ENCODE measurements at regions not wholly inside any gene's neighbourhood (a gene's known extent, or its start where the extent isn't known, plus 50 kb on each side); places are given as distances from the start of the nearest gene placed in this dataset.

DNA sequence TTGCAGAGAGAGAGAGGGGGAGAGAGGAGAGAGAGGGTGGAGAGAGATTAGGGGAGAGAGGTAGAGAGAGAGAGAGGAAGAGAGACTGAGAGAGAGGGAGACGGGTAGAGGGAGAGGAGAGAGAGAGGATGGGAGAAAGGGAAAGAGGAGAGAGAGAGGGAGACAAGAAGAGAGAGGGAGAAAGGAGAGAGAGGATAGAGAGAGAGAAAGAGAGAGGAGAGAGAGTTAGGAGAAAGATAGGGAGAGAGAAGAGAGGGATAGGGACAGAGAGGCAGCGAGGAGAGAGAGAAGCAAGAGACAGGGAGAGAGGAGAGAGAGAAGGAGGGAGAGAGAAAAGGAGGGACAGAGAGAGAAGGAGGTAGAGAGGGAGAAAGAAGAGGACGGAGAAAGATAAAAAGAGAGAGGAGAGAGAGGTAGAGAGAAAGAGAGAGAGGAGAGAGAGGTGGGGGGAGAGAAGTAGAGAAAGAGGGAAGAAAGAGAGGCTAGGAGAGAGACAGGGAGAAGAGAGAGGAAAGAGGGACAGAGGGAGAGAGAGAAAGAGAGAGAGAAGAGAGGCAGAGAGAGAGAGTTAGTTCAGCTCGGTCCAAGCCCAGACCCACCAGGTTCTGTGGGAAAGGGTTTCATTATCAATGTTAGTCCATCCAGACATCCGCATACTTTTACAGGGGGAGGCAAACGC lies 399.3 kb downstream of the ZSWIM6 start:
- TF ChIP-seq, protein P1, sequence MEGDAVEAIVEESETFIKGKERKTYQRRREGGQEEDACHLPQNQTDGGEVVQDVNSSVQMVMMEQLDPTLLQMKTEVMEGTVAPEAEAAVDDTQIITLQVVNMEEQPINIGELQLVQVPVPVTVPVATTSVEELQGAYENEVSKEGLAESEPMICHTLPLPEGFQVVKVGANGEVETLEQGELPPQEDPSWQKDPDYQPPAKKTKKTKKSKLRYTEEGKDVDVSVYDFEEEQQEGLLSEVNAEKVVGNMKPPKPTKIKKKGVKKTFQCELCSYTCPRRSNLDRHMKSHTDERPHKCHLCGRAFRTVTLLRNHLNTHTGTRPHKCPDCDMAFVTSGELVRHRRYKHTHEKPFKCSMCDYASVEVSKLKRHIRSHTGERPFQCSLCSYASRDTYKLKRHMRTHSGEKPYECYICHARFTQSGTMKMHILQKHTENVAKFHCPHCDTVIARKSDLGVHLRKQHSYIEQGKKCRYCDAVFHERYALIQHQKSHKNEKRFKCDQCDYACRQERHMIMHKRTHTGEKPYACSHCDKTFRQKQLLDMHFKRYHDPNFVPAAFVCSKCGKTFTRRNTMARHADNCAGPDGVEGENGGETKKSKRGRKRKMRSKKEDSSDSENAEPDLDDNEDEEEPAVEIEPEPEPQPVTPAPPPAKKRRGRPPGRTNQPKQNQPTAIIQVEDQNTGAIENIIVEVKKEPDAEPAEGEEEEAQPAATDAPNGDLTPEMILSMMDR (conservative IDR thresholded peaks at IDR 0.05 in 1 of 2, IDR thresholded peaks at IDR 0.05 in 1 of 2; ENCODE audit: extremely low read depth in 1 of 2, insufficient read depth in 1 of 2, low read depth in 1 of 2, low read length in 2 of 2), result no peak
- TF ChIP-seq EZH2 (IDR thresholded peaks at IDR 0.05; ENCODE audit: borderline replicate concordance, low read length), result no peak
